Kidney (tissue), 13 donors: ENCODE measurements at regions not wholly inside any gene's neighbourhood (a gene's known extent, or its start where the extent isn't known, plus 50 kb on each side); places are given as distances from the start of the nearest gene placed in this dataset.
"Not testable (repeated sequence)": the region's sequence is repeated elsewhere in the genome, so short reads cannot be mapped to it uniquely, and the experiment has no call there.

Experiments used
- DNase-seq, 5 donors: peaks; one replicate each; pipeline ENCODE4 v3.0.0-alpha.2; 2013 to 2020
- FAIRE-seq: peaks from 2 replicates; lab custom pipeline; 2012; peaks lifted over from hg19 to GRCh38; lab: Jason Lieb, UNC
- H3K27ac ChIP-seq, 2 donors: one replicate each; pipeline ENCODE4 v1.7.0; 2013; ENCODE audit warnings: low read depth in 2 of 2, low read length in 2 of 2, inconsistent platforms in 1 of 2
- H3K27me3 ChIP-seq: one replicate; pipeline ENCODE4 v1.7.1; 2013; ENCODE audit warnings: low read length, inconsistent platforms; ENCODE audit not compliant: control insufficient read depth, insufficient read depth
- H3K36me3 ChIP-seq, 3 donors: one replicate each; pipeline versions ENCODE4 v1.7.0 to v1.7.1; 2013; ENCODE audit warnings: low read length in 3 of 3, control low read depth in 1 of 3, inconsistent platforms in 1 of 3; ENCODE audit not compliant: insufficient read depth in 3 of 3, control insufficient read depth in 2 of 3
- H3K4me1 ChIP-seq, 3 donors: one replicate each; pipeline versions ENCODE4 v1.7.0 to v1.7.1; 2013; ENCODE audit warnings: low read length in 3 of 3, inconsistent platforms in 1 of 3, low read depth in 1 of 3; ENCODE audit not compliant: control insufficient read depth in 2 of 3, insufficient read depth in 2 of 3
- H3K4me3 ChIP-seq, 3 donors: one replicate each; pipeline versions ENCODE4 v1.7.0 to v1.8.1; 2013; ENCODE audit warnings: low read length in 3 of 3, control low read depth in 1 of 3, inconsistent platforms in 1 of 3
- H3K9ac ChIP-seq, 3 donors: one replicate each; pipeline versions ENCODE4 v1.7.0 to v1.7.1; 2013; ENCODE audit warnings: low read length in 3 of 3, control low read depth in 1 of 3, inconsistent platforms in 1 of 3
- H3K9me3 ChIP-seq, 3 donors: one replicate each; pipeline versions ENCODE4 v1.7.0 to v1.7.1; 2013; ENCODE audit warnings: low read length in 3 of 3, control low read depth in 1 of 3, inconsistent platforms in 1 of 3; ENCODE audit not compliant: control insufficient read depth in 2 of 3, insufficient read depth in 1 of 3
- intact Hi-C: fragments of 100-400 bp; cut with DNase I; formaldehyde crosslinking; loops from one replicate; pipeline ENCODE4 v1.11.1; 2022
- TF ChIP-seq, protein P1 (sequence below): IDR thresholded peaks from 3 replicates; pipeline ENCODE4 v1.5.1; 2012; ENCODE audit warnings: mild to moderate bottlenecking, moderate library complexity, borderline replicate concordance; ENCODE audit not compliant: insufficient read depth; ENCODE audit errors: extremely low read depth
- donor health status: control.
- donor health status: control.
- donor health status: control.
- donor health status: control.
- donor health status: control.
- donor health status: DM: yes; HTN: yes; CAD: no.
- donor health status: Normal renal cell carcinoma (clear cell type).

DNA sequence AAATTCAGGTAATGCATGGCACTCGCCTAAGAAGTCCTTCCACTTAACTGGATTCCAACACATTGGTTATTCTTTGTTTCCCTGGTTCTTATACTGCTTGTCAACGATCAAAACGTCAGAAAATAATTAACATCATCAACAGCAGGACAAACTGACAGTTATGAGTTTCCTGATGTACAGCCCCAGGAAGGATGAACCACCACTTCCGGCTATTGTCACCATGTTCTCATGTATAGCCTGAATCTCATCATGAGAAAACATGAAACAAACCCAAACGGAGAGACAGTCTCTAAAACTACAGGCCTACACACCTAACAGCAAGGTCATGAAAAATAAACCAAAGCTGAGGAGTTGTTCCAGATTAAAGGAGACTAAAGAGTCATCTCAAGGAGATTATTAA, 60.5 kb upstream of the FBXO28 start:
- H3K27me3 ChIP-seq: no peaks in the 10 kb centered on the region
- H3K27ac ChIP-seq: no peak overlapping the region
- FAIRE-seq: no peak
- DNase-seq: no peak
- intact Hi-C loops: no loop called here
- no peaks in the 10 kb centered on the region for H3K36me3 ChIP-seq
- no peak overlapping the region for H3K4me3 ChIP-seq
- no peaks in the 10 kb centered on the region for H3K9me3 ChIP-seq
- H3K4me1 ChIP-seq: peaks cover 0 to 2% (median 0%) of the 10 kb centered on the region in 3 donors
- no peak overlapping the region for H3K9ac ChIP-seq
- TF ChIP-seq, protein P1, sequence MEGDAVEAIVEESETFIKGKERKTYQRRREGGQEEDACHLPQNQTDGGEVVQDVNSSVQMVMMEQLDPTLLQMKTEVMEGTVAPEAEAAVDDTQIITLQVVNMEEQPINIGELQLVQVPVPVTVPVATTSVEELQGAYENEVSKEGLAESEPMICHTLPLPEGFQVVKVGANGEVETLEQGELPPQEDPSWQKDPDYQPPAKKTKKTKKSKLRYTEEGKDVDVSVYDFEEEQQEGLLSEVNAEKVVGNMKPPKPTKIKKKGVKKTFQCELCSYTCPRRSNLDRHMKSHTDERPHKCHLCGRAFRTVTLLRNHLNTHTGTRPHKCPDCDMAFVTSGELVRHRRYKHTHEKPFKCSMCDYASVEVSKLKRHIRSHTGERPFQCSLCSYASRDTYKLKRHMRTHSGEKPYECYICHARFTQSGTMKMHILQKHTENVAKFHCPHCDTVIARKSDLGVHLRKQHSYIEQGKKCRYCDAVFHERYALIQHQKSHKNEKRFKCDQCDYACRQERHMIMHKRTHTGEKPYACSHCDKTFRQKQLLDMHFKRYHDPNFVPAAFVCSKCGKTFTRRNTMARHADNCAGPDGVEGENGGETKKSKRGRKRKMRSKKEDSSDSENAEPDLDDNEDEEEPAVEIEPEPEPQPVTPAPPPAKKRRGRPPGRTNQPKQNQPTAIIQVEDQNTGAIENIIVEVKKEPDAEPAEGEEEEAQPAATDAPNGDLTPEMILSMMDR: no peak

GRCh38 chr1:224052772-224053171, 61.1 kb upstream of the FBXO28 start:
- no peak overlapping the region for H3K27ac ChIP-seq
- DNase-seq: no peak
- TF ChIP-seq, protein P1: no peak
- intact Hi-C loops: no loop called here
- no peaks in the 10 kb centered on the region for H3K9me3 ChIP-seq
- H3K36me3 ChIP-seq: no peaks in the 10 kb centered on the region
- H3K4me3 ChIP-seq: no peak overlapping the region
- no peaks in the 10 kb centered on the region for H3K27me3 ChIP-seq
- FAIRE-seq: no peak
- H3K9ac ChIP-seq: no peak overlapping the region
- peaks cover 0 to 2% (median 0%) of the 10 kb centered on the region in 3 donors for H3K4me1 ChIP-seq

DNA sequence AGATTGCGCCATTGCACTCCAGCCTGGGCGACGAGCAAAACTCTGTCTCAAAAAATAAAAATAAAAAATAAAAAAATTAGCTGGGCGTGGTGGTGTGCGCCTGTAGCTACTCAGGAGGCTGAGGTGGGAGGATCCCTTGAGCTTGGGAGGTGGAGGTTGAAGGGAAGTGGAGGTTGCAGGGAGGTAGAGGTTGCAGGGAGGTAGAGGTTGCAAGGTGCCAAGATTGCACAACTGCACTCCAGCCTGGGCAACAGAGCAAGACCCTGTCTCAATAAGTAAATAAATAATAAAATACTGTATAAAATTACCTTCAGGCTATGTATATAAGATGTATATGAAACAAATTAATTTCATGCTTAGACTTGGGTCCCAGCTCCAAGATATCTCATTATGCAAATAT, 62.1 kb upstream of the FBXO28 start:
- FAIRE-seq, H3K4me3 ChIP-seq, H3K4me1 ChIP-seq, H3K9me3 ChIP-seq, H3K27ac ChIP-seq, H3K36me3 ChIP-seq, H3K27me3 ChIP-seq, intact Hi-C loops, H3K9ac ChIP-seq, DNase-seq: not testable (repeated sequence)

GRCh38 chr1:224051086-224051406, 62.9 kb upstream of the FBXO28 start:
- Histone ChIP-seq H3K9me3 (no peaks in the 10 kb centered on the region), H3K4me3 (no peak overlapping the region), H3K27ac (no peak overlapping the region), H3K27me3 (no peaks in the 10 kb centered on the region), H3K36me3 (no peaks in the 10 kb centered on the region), H3K4me1 (peaks cover 0 to 2% (median 0%) of the 10 kb centered on the region in 3 donors), H3K9ac (no peak overlapping the region)
- TF ChIP-seq, protein P1: no peak
- DNase-seq (no peak), FAIRE-seq (no peak)
- intact Hi-C loops: no loop called here
